CD4-positive, alpha-beta memory T cell (primary cell): ENCODE measurements at regions not wholly inside any gene's neighbourhood (a gene's known extent, or its start where the extent isn't known, plus 50 kb on each side); places are given as distances from the start of the nearest gene placed in this dataset.

Source experiments
- CTCF ChIA-PET: fragments of 350-600 bp; sonication (Branson Sonifier 250); formaldehyde crosslinking; loops from one replicate; lab custom pipeline; 2021; ENCODE audit warnings: inconsistent platforms; ENCODE audit not compliant: partially characterized antibody; lab: Charles Lee
- POLR2A ChIA-PET: fragments of 350-600 bp; sonication (Branson Sonifier 250); formaldehyde crosslinking; loops from one replicate; lab custom pipeline; 2021; ENCODE audit not compliant: partially characterized antibody; lab: Charles Lee
- DNase-seq, 5 donors: peaks; one replicate each; pipeline versions ENCODE4 v3.0.0 to v3.0.0-alpha.2; 2020 to 2022; ENCODE audit warnings: mixed read lengths in 1 of 5
- H3K27ac ChIP-seq: one replicate; pipeline ENCODE4 v1.7.0; 2013; ENCODE audit warnings: low read depth, low read length
- H3K27me3 ChIP-seq: 2 replicates; pipeline ENCODE4 v1.7.0; 2013; ENCODE audit warnings: mild to moderate bottlenecking, low read length, moderate library complexity; ENCODE audit not compliant: insufficient read depth
- H3K36me3 ChIP-seq: 2 replicates; pipeline ENCODE4 v1.7.0; 2013; ENCODE audit warnings: mild to moderate bottlenecking, low read length, moderate library complexity; ENCODE audit not compliant: insufficient read depth
- H3K4me1 ChIP-seq: 2 replicates; pipeline ENCODE4 v1.7.0; 2013; ENCODE audit warnings: mild to moderate bottlenecking, low read length, moderate library complexity; ENCODE audit not compliant: insufficient read depth
- H3K4me3 ChIP-seq, 2 donors: one replicate each; pipeline ENCODE4 v1.7.0; 2013; ENCODE audit warnings: low read length in 2 of 2, mild to moderate bottlenecking in 1 of 2
- H3K9me3 ChIP-seq, 2 donors: one replicate each; pipeline ENCODE4 v1.7.0; 2013; ENCODE audit warnings: low read length in 2 of 2, control low read depth in 1 of 2; ENCODE audit not compliant: control insufficient read depth in 1 of 2
- H3K27ac Mint-ChIP-seq, 7 donors: one replicate each; pipeline ENCODE4 v1.8.0; 2020 to 2021; ENCODE audit warnings: mixed read lengths in 7 of 7, mild to moderate bottlenecking in 6 of 7, inconsistent platforms in 3 of 7, moderate library complexity in 3 of 7
- H3K27me3 Mint-ChIP-seq, 2 donors: one replicate each; pipeline ENCODE4 v1.8.0; 2020 to 2021; ENCODE audit warnings: mixed read lengths in 2 of 2
- H3K36me3 Mint-ChIP-seq, 2 donors: one replicate each; pipeline ENCODE4 v1.8.0; 2020 to 2021; ENCODE audit warnings: mixed read lengths in 2 of 2, inconsistent platforms in 1 of 2, mild to moderate bottlenecking in 1 of 2
- H3K4me1 Mint-ChIP-seq, 4 donors: one replicate each; pipeline ENCODE4 v1.8.0; 2020 to 2021; ENCODE audit warnings: mixed read lengths in 4 of 4, mild to moderate bottlenecking in 1 of 4
- H3K4me3 Mint-ChIP-seq, 8 donors: one replicate each; pipeline ENCODE4 v1.8.0; 2020 to 2021; ENCODE audit warnings: mixed read lengths in 8 of 8, mild to moderate bottlenecking in 7 of 8, moderate library complexity in 6 of 8, inconsistent platforms in 3 of 8
- H3K9me3 Mint-ChIP-seq, 8 donors: one replicate each; pipeline ENCODE4 v1.8.0; 2020 to 2021; ENCODE audit warnings: mixed read lengths in 8 of 8, mild to moderate bottlenecking in 5 of 8, inconsistent platforms in 3 of 8, moderate library complexity in 1 of 8
- intact Hi-C: fragments of 100-400 bp; cut with micrococcal nuclease; formaldehyde crosslinking; loops from one replicate; pipeline ENCODE4 v1.15.1; 2023

DNA sequence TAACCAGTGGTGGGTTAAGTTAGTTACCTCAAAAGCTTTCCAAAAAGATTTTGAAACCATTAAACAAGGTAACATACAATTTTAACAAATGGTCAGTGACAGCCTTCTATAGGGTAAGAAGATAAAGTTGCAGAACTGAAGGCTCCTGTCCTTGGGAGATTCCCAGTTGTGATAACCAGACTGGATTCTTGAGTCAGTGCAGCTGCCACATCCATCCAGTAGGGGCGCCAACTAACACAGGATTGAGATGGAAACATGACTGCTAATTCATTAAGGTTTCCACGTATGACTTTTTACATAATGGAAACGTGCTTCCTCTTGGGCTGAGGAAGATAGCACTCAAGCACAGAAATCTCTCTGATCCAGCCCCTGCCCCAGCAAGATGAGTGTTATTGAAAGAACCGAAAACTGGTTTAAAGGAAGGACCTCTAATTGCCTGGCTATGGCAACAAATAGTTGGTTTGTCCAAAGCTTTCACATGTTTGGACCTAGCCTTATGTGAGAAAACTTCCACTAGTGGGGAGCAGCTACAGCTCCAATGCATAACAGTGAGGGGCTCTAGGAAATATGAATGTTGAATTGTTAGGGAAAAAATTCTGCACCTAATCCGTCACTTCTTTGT lies 269.8 kb upstream of the MYOCD start:
- no peaks in the 10 kb centered on the region for H3K9me3 ChIP-seq
- H3K4me3 ChIP-seq, result no peak overlapping the region
- ChIA-PET CTCF (interaction anchor here (1.0 kb wide), 1 partner anchor 15 kb away, joined by 3 read pairs; no protein-coding TSS in a partner anchor), POLR2A (no interaction called here)
- H3K27me3 ChIP-seq, result no peaks in the 10 kb centered on the region
- no peak overlapping the region for H3K27ac ChIP-seq
- Mint-ChIP-seq H3K27me3 (peaks cover 0 to 3% of the 10 kb centered on the region in 2 donors), H3K36me3 (no peaks in the 10 kb centered on the region), H3K9me3 (peaks cover 0 to 10% (median 3%) of the 10 kb centered on the region in 8 donors), H3K4me3 (no peak overlapping the region), H3K27ac (no peak overlapping the region), H3K4me1 (no peaks in the 10 kb centered on the region)
- DNase-seq, result no peak
- no peaks in the 10 kb centered on the region for H3K36me3 ChIP-seq
- intact Hi-C loops, result no loop called here
- H3K4me1 ChIP-seq, result no peaks in the 10 kb centered on the region

DNA sequence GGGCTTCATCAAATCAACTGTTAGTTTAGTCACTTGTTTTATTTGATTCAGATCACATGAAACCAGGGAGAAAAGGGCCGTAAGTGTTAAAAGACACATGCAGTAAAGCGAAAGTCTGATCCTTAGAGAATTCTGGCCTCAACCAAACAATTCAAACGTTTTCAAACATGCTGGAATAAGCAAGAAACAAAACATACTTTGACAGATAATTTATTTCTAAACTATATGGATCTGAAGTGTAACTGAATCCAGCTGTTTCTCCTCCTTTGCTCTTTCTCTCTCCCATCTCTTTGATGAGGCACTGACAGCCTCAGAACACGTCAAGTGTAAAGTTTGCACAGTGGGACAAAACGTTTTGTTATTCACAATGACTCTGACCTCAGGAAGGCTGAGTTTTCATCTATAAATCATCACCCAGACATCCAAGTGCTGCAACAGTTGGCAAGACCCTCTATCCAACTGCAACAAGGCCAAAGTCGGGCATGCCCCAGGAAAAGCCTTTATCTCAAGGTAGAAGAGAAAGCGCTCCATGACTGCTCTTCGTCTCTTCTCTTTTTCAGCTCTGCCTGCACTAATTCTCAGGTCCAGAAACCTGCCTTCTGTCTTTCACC lies 267.1 kb upstream of the MYOCD start:
- H3K36me3 ChIP-seq, result no peaks in the 10 kb centered on the region
- intact Hi-C loops, result no loop called here

DNA sequence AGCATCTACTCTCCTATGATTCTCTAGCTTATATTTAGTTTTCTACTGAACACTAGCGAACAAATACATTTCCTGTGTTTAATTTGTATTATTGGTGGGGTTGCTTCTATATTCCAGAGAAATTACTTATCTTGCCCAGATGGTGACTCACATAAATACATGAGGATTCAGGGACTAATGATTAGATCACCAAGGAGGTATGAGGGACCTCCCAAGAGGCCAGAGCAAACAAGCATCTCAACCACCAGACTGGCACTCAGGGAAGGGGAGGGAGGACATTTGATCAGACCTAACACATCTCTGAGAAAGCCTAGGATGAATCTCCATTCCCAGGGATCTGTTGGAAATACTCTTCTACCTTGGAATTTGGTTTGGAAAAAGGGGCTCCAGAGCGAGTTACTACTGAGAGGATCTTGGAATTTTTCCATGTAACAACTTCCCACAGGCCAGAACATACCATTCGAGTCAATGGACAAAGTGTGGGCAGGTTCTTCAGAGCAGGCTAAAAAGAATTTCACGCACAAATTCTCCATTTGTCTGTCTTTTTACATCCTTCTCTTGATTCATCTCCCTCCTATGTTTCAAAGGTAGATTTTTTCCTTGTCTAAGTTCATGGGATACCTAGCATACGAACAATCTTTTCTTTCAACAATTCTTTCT lies 262.6 kb upstream of the MYOCD start:
- Mint-ChIP-seq H3K36me3 (no peaks in the 10 kb centered on the region), H3K27me3 (no peaks in the 10 kb centered on the region), H3K4me3 (no peak overlapping the region), H3K9me3 (peaks cover 0 to 4% (median under 1%) of the 10 kb centered on the region in 8 donors), H3K27ac (no peak overlapping the region), H3K4me1 (no peaks in the 10 kb centered on the region)
- ChIA-PET CTCF (no interaction called here), POLR2A (no interaction called here)
- no peak for DNase-seq
- Histone ChIP-seq H3K9me3 (no peaks in the 10 kb centered on the region), H3K36me3 (no peaks in the 10 kb centered on the region), H3K27ac (no peak overlapping the region), H3K4me3 (no peak overlapping the region), H3K27me3 (no peaks in the 10 kb centered on the region), H3K4me1 (no peaks in the 10 kb centered on the region)
- intact Hi-C loops, result no loop called here

More for the DNA sequence above, 267.1 kb upstream of the MYOCD start:
- Mint-ChIP-seq H3K36me3 (no peaks in the 10 kb centered on the region), H3K4me3 (no peak overlapping the region), H3K27me3 (peaks cover 0 to 3% of the 10 kb centered on the region in 2 donors), H3K4me1 (no peaks in the 10 kb centered on the region), H3K9me3 (peaks cover 0 to 10% (median 3%) of the 10 kb centered on the region in 8 donors), H3K27ac (no peak overlapping the region)
- H3K4me1 ChIP-seq, result no peaks in the 10 kb centered on the region
- no peaks in the 10 kb centered on the region for H3K9me3 ChIP-seq
- no peak overlapping the region for H3K4me3 ChIP-seq
- POLR2A ChIA-PET, result no interaction called here
- no peak for DNase-seq
- H3K27me3 ChIP-seq, result no peaks in the 10 kb centered on the region
- CTCF ChIA-PET, result no interaction called here
- H3K27ac ChIP-seq, result no peak overlapping the region

DNA sequence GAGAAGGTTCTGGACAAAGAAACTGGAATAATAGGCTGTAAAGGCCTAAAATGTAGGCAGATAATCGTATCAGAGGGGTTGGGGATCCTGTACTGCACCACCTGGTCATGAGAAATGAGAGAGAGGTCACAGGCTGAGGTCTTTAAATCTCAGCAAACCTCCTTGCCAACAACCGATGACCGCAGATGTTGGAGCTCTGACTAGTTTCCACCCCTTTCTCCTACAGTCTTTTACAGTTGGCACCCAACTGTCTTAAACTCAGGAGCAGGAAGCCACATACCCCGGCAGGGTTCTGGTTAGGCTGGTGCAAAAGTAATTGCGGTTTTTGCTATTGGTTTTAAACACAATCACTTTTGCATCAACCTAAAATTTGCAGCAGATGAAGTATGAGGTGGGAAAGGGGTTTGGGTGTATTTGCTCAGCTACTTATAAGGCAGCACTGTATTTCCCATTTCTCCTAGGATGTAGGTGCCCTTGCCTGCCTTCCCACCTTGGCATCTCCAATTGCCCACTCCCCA lies 261.8 kb upstream of the MYOCD start:
- Mint-ChIP-seq H3K27me3 (no peaks in the 10 kb centered on the region), H3K4me1 (no peaks in the 10 kb centered on the region), H3K9me3 (peaks cover 0 to 4% (median 0%) of the 10 kb centered on the region in 8 donors), H3K36me3 (no peaks in the 10 kb centered on the region), H3K4me3 (no peak overlapping the region), H3K27ac (no peak overlapping the region)
- CTCF ChIA-PET, result no interaction called here
- Histone ChIP-seq H3K27ac (no peak overlapping the region), H3K4me3 (no peak overlapping the region), H3K36me3 (no peaks in the 10 kb centered on the region), H3K27me3 (no peaks in the 10 kb centered on the region), H3K9me3 (no peaks in the 10 kb centered on the region), H3K4me1 (no peaks in the 10 kb centered on the region)
- no peak for DNase-seq
- POLR2A ChIA-PET, result no interaction called here
- intact Hi-C loops, result no loop called here

DNA sequence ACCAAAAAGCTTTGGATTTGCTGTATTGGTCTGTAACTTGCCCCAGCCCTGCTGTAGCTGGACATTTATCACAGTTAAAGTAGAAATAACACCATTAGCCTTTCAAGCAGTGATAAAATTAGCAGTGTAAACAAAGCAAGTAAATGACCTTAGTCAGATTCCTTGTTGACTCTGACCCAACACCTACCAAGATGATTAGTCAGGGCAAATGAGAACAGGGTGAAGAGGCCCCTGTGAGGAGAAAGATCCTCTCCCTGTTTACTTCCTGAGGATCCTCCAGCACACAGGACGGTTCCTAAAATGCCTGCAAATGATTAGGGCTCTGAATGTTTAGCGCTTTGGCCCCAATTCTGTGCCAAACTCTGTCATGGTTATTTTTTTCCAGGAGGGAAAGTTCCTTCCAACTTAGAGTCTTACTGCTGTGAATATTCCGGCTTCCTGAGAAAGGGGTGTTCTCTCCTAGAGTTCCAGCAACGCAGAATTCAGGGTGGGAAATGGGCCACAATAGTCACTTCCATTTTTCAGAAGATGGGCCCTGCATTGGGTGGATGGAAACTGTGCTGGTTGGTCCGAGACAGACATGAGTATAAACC lies 259.0 kb upstream of the MYOCD start:
- Mint-ChIP-seq H3K27ac (no peak overlapping the region), H3K27me3 (peaks cover 0 to under 1% of the 10 kb centered on the region in 2 donors), H3K36me3 (no peaks in the 10 kb centered on the region), H3K4me3 (no peak overlapping the region), H3K9me3 (peaks cover 0 to 9% (median 2%) of the 10 kb centered on the region in 8 donors), H3K4me1 (no peaks in the 10 kb centered on the region)
- no peaks in the 10 kb centered on the region for H3K9me3 ChIP-seq
- H3K27me3 ChIP-seq, result no peaks in the 10 kb centered on the region
- H3K27ac ChIP-seq, result no peak overlapping the region
- POLR2A ChIA-PET, result no interaction called here
- DNase-seq, result no peak
- no peaks in the 10 kb centered on the region for H3K36me3 ChIP-seq
- CTCF ChIA-PET, result no interaction called here
- H3K4me3 ChIP-seq, result no peak overlapping the region
- H3K4me1 ChIP-seq, result no peaks in the 10 kb centered on the region
- intact Hi-C loops, result no loop called here

DNA sequence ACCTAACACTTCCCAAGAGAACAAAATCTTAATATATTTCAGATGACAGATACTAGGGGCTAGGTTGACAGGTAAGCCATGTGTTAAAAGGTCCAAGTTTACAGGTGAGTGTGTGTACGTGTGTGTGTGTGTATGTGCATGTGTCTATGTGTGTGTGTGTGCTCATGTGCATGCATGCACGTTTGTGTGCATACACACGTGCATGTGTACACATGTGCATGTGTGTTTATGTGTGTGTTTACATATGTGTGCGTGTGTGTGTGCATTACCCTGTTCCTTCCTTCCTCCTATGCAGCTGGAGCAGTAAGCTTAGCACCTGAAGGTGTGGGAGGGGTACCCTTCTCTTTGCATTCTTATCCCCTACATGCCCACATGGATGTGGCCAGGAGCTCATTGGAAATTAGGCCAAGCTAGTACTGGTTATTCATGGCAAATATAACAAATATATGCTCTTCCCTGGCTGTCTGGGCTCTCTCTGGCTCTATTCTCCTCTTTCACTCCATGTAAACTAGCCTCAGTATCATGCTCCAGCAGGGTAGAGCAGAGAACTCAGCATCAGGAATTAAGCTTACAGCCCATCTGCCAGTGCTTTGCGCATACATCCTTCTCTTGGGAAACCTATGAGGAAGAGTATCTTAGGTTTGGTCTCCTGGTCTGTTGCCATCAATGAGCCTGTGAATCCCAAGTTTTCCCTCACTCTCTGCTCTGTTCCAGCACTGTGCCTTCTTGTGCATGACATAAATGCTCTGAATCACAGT lies 258.0 kb upstream of the MYOCD start:
- H3K36me3 ChIP-seq, result no peaks in the 10 kb centered on the region
- H3K4me3 ChIP-seq, result no peak overlapping the region
- Mint-ChIP-seq H3K27ac (no peak overlapping the region), H3K4me3 (no peak overlapping the region), H3K27me3 (peaks cover 0 to 1% of the 10 kb centered on the region in 2 donors), H3K9me3 (peaks cover 0 to 9% (median 2%) of the 10 kb centered on the region in 8 donors), H3K36me3 (no peaks in the 10 kb centered on the region), H3K4me1 (no peaks in the 10 kb centered on the region)
- POLR2A ChIA-PET, result no interaction called here
- intact Hi-C loops, result no loop called here
- DNase-seq, result no peak
- H3K27me3 ChIP-seq, result no peaks in the 10 kb centered on the region
- CTCF ChIA-PET, result no interaction called here
- no peak overlapping the region for H3K27ac ChIP-seq
- no peaks in the 10 kb centered on the region for H3K9me3 ChIP-seq
- H3K4me1 ChIP-seq, result no peaks in the 10 kb centered on the region

DNA sequence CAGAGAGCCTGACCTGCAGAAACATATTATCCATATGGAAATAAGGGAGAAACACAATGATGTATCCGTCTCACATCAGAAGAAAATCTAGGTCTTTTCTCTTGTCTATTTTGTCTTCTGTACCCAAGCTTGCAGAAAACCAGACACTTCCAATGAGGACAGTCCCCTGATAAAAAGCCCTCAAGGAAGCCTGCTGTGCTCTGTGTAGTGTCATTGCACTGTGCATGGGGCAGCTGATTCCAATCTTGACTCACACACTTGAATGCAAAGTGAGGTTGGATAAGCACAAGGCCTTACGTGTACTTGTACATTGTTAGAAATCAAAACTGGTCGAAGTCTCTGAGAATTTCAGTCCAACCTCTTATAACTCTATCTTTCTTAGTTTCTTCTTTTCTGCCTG lies 256.6 kb upstream of the MYOCD start:
- Mint-ChIP-seq H3K9me3 (peaks cover 0 to 15% (median 2%) of the 10 kb centered on the region in 8 donors), H3K27me3 (peaks cover 0 to 1% of the 10 kb centered on the region in 2 donors), H3K4me1 (no peaks in the 10 kb centered on the region), H3K36me3 (no peaks in the 10 kb centered on the region), H3K4me3 (no peak overlapping the region), H3K27ac (no peak overlapping the region)
- CTCF ChIA-PET, result no interaction called here
- Histone ChIP-seq H3K27ac (no peak overlapping the region), H3K4me3 (no peak overlapping the region), H3K4me1 (no peaks in the 10 kb centered on the region), H3K36me3 (no peaks in the 10 kb centered on the region), H3K27me3 (no peaks in the 10 kb centered on the region), H3K9me3 (no peaks in the 10 kb centered on the region)
- no peak for DNase-seq
- intact Hi-C loops, result no loop called here
- POLR2A ChIA-PET, result no interaction called here
